ENCODE measurements at regions not wholly inside any gene's neighbourhood (a gene's known extent, or its start where the extent isn't known, plus 50 kb on each side); places are given as distances from the start of the nearest gene placed in this dataset.

GRCh38 chr9:18146329-18146728 is 327.6 kb upstream of the ADAMTSL1 start:
- DNase-seq (ENCODE audit: low read depth in 3 of 3) = no peak

- DNase-seq (ENCODE audit: low read depth in 3 of 3) = no peak
Measured at GRCh38 chr9:18149471-18150011, 324.4 kb upstream of the ADAMTSL1 start.

GRCh38 chr9:18154661-18155060 is 319.3 kb upstream of the ADAMTSL1 start:
- no peak for DNase-seq (ENCODE audit: low read depth in 3 of 3)

GRCh38 chr9:18159254-18159653 is 314.7 kb upstream of the ADAMTSL1 start:
- no peak for DNase-seq (ENCODE audit: low read depth in 3 of 3)

GRCh38 chr9:18163146-18163545 is 310.8 kb upstream of the ADAMTSL1 start:
- no peak for DNase-seq (ENCODE audit: low read depth in 3 of 3)

GRCh38 chr9:18167733-18168132 is 306.2 kb upstream of the ADAMTSL1 start:
- DNase-seq (ENCODE audit: low read depth in 3 of 3) = no peak

- DNase-seq (ENCODE audit: low read depth in 3 of 3) = no peak
Measured at GRCh38 chr9:18173923-18174322, 300.0 kb upstream of the ADAMTSL1 start.

GRCh38 chr9:18182636-18183035 is 291.3 kb upstream of the ADAMTSL1 start:
- no peak for DNase-seq (ENCODE audit: low read depth in 3 of 3)

- no peak for DNase-seq (ENCODE audit: low read depth in 3 of 3)
Measured at GRCh38 chr9:18183974-18184373, 290.0 kb upstream of the ADAMTSL1 start.

GRCh38 chr9:18184401-18184800 is 289.6 kb upstream of the ADAMTSL1 start:
- no peak for DNase-seq (ENCODE audit: low read depth in 3 of 3)

- DNase-seq (ENCODE audit: low read depth in 3 of 3) = no peak
Measured at GRCh38 chr9:18185196-18185595, 288.8 kb upstream of the ADAMTSL1 start.

GRCh38 chr9:18188971-18189370 is 285.0 kb upstream of the ADAMTSL1 start:
- no peak for DNase-seq (ENCODE audit: low read depth in 3 of 3)

- DNase-seq (ENCODE audit: low read depth in 3 of 3) = no peak
Measured at GRCh38 chr9:18189871-18190670, 283.9 kb upstream of the ADAMTSL1 start.

- no peak for DNase-seq (ENCODE audit: low read depth in 3 of 3)
Measured at GRCh38 chr9:18190671-18191374, 283.1 kb upstream of the ADAMTSL1 start.

- DNase-seq (ENCODE audit: low read depth in 3 of 3) = no peak
Measured at GRCh38 chr9:18194316-18194715, 279.6 kb upstream of the ADAMTSL1 start.

GRCh38 chr9:18195223-18195622 is 278.7 kb upstream of the ADAMTSL1 start:
- no peak for DNase-seq (ENCODE audit: low read depth in 3 of 3)

- DNase-seq (ENCODE audit: low read depth in 3 of 3) = no peak
Measured at GRCh38 chr9:18202924-18203323, 271.0 kb upstream of the ADAMTSL1 start.

GRCh38 chr9:18207735-18208134 is 266.2 kb upstream of the ADAMTSL1 start:
- no peak for DNase-seq (ENCODE audit: low read depth in 3 of 3)

GRCh38 chr9:18208166-18209059 is 265.5 kb upstream of the ADAMTSL1 start:
- DNase-seq (ENCODE audit: low read depth in 3 of 3) = no peak

GRCh38 chr9:18215626-18216025 is 258.3 kb upstream of the ADAMTSL1 start:
- no peak for DNase-seq (ENCODE audit: low read depth in 3 of 3)

- DNase-seq (ENCODE audit: low read depth in 3 of 3) = no peak
Measured at GRCh38 chr9:18216376-18216775, 257.6 kb upstream of the ADAMTSL1 start.

GRCh38 chr9:18228101-18228500 is 245.9 kb upstream of the ADAMTSL1 start:
- DNase-seq (ENCODE audit: low read depth in 3 of 3) = no peak

Measured in stimulated activated CD4-positive, alpha-beta T cell treated with anti-CD3 and anti-CD28 coated beads, TNF-alpha, amount 100 ng/mL, for 24 hours (primary cell).